NB4 (cell line): ENCODE measurements at regions not wholly inside any gene's neighbourhood (a gene's known extent, or its start where the extent isn't known, plus 50 kb on each side); places are given as distances from the start of the nearest gene placed in this dataset.

Experiments
- CTCF ChIP-seq: IDR thresholded peaks from one replicate; pipeline ENCODE4 v1.5.1; 2012; ENCODE audit warnings: low read depth, low read length
- MAX ChIP-seq: IDR thresholded peaks from 2 replicates; pipeline ENCODE4 v1.6.1; 2011; ENCODE audit warnings: low read depth, low read length
- MYC ChIP-seq: IDR thresholded peaks from 2 replicates; pipeline ENCODE4 v1.6.1; 2011; ENCODE audit warnings: low read depth, low read length
- POLR2A ChIP-seq: IDR thresholded peaks from 2 replicates; pipeline ENCODE4 v1.6.1; 2011; ENCODE audit warnings: mild to moderate bottlenecking; ENCODE audit not compliant: insufficient read length; ENCODE audit errors: extremely low read depth

- TF ChIP-seq CTCF (no peak), POLR2A (no peak), MAX (no peak), MYC (no peak)
These were observed 716.7 kb upstream of the GCFC2 start for GRCh38 chr2:76427452-76427851.
